ENCODE measurements at regions not wholly inside any gene's neighbourhood (a gene's known extent, or its start where the extent isn't known, plus 50 kb on each side); places are given as distances from the start of the nearest gene placed in this dataset.

DNA sequence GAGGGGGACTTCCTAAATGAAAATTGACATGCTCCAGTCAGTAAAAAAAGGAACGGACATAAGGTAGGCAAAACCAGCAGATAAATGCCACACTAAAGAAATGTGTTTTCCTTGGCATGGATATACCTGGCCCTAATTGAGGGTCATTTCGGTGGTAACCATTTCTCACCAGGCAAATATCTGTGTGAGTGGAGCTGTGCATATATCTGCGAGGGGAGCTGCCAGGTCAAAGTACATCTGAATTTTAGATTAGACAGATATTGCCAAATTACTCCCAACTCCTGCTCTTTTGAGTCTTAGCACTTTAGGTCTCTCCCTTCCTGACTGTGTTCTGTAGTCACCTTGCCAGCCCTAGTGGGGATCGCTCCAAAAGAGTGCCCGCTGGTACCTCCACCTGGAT lies 204.2 kb downstream of the SH3BP4 start:
- Mint-ChIP-seq H3K36me3 (ENCODE audit: low read depth) (no peaks in the 10 kb centered on the region), H3K27ac (no peak overlapping the region), H3K4me3 (no peak overlapping the region), H3K27me3 (peaks cover 14% of the 10 kb centered on the region), H3K4me1 (no peaks in the 10 kb centered on the region), H3K9me3 (ENCODE audit: low read depth) (peaks cover 2% of the 10 kb centered on the region)
- ChIA-PET CTCF (no interaction called here), POLR2A (no interaction called here)
- ATAC-seq (no peak), DNase-seq (no peak)
- intact Hi-C loops (cut with DNase I, micrococcal nuclease): no loop called here

DNA sequence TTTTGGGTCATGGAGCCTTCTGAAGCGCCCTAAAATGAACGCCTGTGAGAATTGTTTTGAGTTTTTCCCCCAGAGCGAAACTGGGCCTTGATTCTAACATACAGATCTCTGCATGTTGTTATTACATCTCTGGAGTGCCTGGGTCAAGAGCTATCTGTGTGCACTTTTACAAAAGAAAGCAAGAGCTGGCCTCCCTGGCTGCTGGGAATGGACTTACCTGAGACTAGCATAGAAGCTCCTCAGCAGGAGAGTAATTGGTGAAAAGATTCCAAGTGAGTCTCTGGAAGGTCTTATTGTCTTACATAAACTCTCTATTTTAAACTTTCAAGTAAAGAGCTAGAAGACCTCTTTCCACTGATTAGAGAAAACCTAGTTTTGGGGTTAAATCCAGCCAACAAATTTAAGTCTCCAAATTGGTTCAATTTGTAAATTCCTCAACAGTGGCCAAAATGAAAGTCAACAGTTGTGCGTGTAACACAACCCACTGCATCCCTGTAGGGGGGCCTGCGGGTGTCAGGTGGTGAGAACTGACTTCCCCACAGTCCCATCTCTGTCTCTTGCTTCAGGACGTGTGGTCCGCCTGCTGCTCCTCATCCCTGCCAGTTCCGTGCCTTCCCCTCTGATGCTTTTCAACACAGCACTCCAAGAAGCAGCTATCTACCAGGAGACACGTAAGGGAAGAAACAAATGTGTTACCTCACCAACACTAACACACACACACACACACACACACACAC lies 206.1 kb downstream of the SH3BP4 start:
- peaks cover 2% of the 10 kb centered on the region for H3K9me3 Mint-ChIP-seq (ENCODE audit: low read depth)
- ChIA-PET POLR2A (no interaction called here), CTCF (interaction anchor here (0.9 to 1.0 kb wide), 2 partner anchors 22 to 68 kb away, joined by 3 to 4 read pairs; no protein-coding TSS in a partner anchor)
- peaks cover 19% of the 10 kb centered on the region for H3K27me3 Mint-ChIP-seq
- ATAC-seq: no peak
- H3K27ac Mint-ChIP-seq: no peak overlapping the region
- H3K4me1 Mint-ChIP-seq: no peaks in the 10 kb centered on the region
- no peak overlapping the region for H3K4me3 Mint-ChIP-seq
- no peak for DNase-seq
- intact Hi-C loops (cut with DNase I, micrococcal nuclease): no loop called here
- no peaks in the 10 kb centered on the region for H3K36me3 Mint-ChIP-seq (ENCODE audit: low read depth)

DNA sequence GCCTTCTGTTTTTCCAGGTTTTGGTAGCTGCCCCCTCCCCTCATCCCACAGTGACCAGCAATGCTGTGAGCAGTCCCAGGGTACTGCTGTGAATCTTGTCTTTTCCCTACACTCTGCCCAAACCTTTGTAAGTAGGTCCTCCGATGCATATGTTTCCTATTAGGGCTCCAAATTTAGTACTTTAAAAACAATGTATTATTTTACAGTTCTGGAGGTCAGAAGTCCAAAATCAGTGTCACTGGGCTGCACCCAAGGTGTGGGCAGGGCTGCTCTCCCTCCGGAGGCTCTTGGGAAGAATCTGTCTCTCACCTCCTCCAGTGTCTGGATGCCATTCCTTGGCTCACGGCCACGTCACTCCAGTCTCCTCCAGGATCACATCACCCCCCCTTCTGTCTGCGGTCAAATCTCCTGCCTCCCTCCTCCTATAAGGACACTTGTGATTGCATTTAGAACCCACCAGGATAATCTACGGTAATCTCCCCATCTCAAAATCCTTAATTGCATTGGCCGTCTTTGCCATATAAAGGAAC lies 208.5 kb downstream of the SH3BP4 start:
- ChIA-PET POLR2A (no interaction called here), CTCF (no interaction called here)
- Mint-ChIP-seq H3K4me3 (no peak overlapping the region), H3K27ac (no peak overlapping the region), H3K4me1 (no peaks in the 10 kb centered on the region), H3K27me3 (peaks cover 21% of the 10 kb centered on the region), H3K36me3 (ENCODE audit: low read depth) (no peaks in the 10 kb centered on the region), H3K9me3 (ENCODE audit: low read depth) (no peaks in the 10 kb centered on the region)
- intact Hi-C loops (cut with DNase I, micrococcal nuclease): no loop called here
- DNase-seq: no peak
- no peak for ATAC-seq

DNA sequence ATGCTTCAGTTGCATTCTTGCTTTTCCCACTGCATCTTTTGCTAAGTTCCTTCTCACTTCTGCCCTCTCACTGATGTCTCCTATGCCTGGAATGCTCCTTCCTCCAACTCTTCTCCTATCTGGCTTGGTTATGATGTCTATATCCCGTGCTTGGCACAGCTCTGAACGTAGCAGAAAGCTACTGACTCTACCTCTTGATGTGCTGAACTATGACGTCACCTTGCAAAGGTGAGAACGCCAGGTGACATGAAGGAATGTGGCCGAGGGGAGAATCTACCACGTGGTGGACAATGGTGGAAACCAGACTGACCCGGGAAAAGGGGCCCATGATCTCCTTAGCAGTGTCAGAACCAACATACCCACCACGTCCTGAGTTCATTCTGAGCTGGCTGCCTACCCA lies 209.7 kb downstream of the SH3BP4 start:
- no peaks in the 10 kb centered on the region for H3K9me3 Mint-ChIP-seq (ENCODE audit: low read depth)
- no peak overlapping the region for H3K27ac Mint-ChIP-seq
- intact Hi-C loops (cut with DNase I, micrococcal nuclease): no loop called here

DNA sequence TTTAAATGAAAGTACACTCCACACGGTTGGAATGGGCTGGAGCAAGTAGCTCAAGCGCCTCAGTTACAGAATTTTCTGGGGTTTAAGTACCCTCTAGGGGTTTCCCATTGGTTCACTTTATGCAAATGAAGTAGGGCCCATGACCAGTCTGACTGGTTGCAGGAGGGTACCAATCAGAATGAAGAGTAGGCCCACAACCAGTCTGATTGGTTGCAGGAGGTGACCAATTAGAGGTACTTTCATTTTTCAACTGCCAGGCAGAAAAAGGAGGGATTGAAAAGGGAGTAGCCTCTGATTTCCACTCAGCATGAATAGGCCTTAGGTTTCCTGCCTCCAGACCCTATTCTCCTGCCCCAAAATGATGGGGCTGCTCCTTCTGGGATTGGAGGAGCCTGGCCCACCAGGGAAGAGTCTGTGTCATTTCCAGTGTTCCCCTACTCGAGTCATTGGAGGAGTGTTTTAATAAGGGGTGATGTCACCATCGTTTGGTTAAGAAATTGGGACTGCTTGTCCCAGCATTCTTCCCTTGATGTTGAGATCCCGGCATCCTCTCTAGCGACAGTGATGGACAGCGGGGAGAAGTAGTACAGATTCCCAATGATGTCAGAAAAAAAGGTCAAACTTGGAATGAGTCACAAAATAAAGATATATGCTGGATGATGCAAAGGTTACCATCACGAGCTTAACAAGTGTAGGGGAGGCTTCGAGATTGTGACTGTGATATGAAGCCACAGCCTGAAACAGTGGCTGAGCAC lies 210.4 kb downstream of the SH3BP4 start:
- no peaks in the 10 kb centered on the region for H3K36me3 Mint-ChIP-seq (ENCODE audit: low read depth)
- ATAC-seq (peak; percentile 44), DNase-seq (no peak)
- H3K4me1 Mint-ChIP-seq: no peaks in the 10 kb centered on the region
- peaks cover 21% of the 10 kb centered on the region for H3K27me3 Mint-ChIP-seq
- intact Hi-C loops (cut with DNase I, micrococcal nuclease): no loop called here
- H3K27ac Mint-ChIP-seq: no peak overlapping the region
- no peak overlapping the region for H3K4me3 Mint-ChIP-seq
- H3K9me3 Mint-ChIP-seq (ENCODE audit: low read depth): no peaks in the 10 kb centered on the region
- POLR2A ChIA-PET: no interaction called here
- CTCF ChIA-PET: no interaction called here

More for the DNA sequence above, 209.7 kb downstream of the SH3BP4 start:
- H3K36me3 Mint-ChIP-seq (ENCODE audit: low read depth): no peaks in the 10 kb centered on the region
- ATAC-seq (no peak), DNase-seq (no peak)
- peaks cover 24% of the 10 kb centered on the region for H3K27me3 Mint-ChIP-seq
- ChIA-PET CTCF (no interaction called here), POLR2A (no interaction called here)
- no peak overlapping the region for H3K4me3 Mint-ChIP-seq
- H3K4me1 Mint-ChIP-seq: no peaks in the 10 kb centered on the region

DNA sequence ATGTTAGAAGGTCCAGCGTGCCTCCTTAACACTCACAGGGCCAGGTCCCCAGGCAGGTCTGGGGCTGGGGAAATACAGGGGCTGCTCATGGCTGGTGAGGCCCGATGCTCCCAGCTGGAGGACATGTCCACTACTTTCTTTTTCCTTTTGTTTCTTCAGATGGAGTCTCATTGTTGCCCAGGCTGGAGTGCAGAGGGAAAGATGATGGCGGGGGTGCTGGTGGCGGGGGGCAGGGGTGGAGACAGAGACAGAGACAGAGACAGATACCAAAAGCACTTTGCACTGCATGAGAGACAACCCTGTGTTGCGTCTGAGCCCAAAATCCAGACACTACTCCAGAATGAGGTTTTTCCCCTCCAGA lies 211.0 kb downstream of the SH3BP4 start:
- DNase-seq (no peak), ATAC-seq (no peak)
- intact Hi-C loops (cut with DNase I, micrococcal nuclease): no loop called here
- CTCF ChIA-PET: no interaction called here
- POLR2A ChIA-PET: no interaction called here
- Mint-ChIP-seq H3K36me3 (ENCODE audit: low read depth) (no peaks in the 10 kb centered on the region), H3K9me3 (ENCODE audit: low read depth) (no peaks in the 10 kb centered on the region), H3K27me3 (peaks cover 21% of the 10 kb centered on the region), H3K4me3 (no peak overlapping the region), H3K27ac (no peak overlapping the region), H3K4me1 (no peaks in the 10 kb centered on the region)

DNA sequence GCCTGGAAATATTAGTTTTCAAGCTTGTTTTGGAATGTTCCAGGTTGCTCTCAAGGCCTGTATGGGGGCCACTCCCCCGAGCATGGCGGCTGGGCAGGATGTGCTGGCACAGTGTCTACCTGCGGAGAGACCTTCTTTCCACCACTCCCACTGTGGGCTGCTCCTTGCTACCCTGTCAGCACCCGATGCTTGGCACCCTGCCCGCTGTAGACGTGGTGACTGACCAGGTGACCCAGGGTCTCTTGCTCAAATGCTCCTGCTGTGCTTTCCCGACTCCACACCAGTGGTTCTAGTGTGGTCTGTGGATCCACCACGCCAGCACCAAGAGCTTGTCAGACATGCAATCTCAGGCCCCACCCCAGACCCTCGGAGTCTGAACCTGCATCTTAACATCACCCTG lies 213.3 kb downstream of the SH3BP4 start:
- intact Hi-C loops (cut with DNase I, micrococcal nuclease): no loop called here

DNA sequence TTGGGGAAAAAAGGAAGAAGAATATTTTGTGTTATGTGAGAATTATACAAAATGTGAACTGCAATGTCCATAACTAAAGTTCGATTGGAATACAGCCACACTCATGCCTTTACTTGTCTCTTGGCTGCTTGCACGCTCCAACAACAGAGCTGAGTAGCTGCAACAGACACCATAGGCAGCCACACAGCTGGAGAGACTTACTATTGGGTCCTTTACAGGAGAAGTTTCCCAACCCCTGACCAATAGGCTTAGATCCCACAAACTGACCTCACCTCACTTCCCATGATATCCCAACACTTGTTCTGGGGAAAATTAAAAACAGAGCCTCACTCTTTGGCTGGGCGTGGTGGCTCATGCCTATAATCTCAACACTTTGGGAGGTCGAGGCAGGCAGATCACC lies 213.8 kb downstream of the SH3BP4 start:
- POLR2A ChIA-PET: no interaction called here
- Mint-ChIP-seq H3K9me3 (ENCODE audit: low read depth) (peaks cover 3% of the 10 kb centered on the region), H3K27me3 (peaks cover 16% of the 10 kb centered on the region), H3K4me1 (no peaks in the 10 kb centered on the region), H3K36me3 (ENCODE audit: low read depth) (no peaks in the 10 kb centered on the region), H3K27ac (no peak overlapping the region), H3K4me3 (no peak overlapping the region)
- CTCF ChIA-PET: interaction anchor here (0.6 kb wide), 1 partner anchor 193 kb away, joined by 3 read pairs; no protein-coding TSS in a partner anchor
- no peak for DNase-seq
- intact Hi-C loops (cut with DNase I, micrococcal nuclease): no loop called here
- ATAC-seq: no peak

More for the DNA sequence above, 213.3 kb downstream of the SH3BP4 start:
- no peak overlapping the region for H3K4me3 Mint-ChIP-seq
- H3K4me1 Mint-ChIP-seq: no peaks in the 10 kb centered on the region
- CTCF ChIA-PET: interaction anchor here (0.6 kb wide), 1 partner anchor 193 kb away, joined by 3 read pairs; no protein-coding TSS in a partner anchor
- no peak for DNase-seq
- POLR2A ChIA-PET: no interaction called here
- H3K27me3 Mint-ChIP-seq: peaks cover 16% of the 10 kb centered on the region
- H3K36me3 Mint-ChIP-seq (ENCODE audit: low read depth): no peaks in the 10 kb centered on the region
- ATAC-seq: no peak
- peaks cover 3% of the 10 kb centered on the region for H3K9me3 Mint-ChIP-seq (ENCODE audit: low read depth)
- no peak overlapping the region for H3K27ac Mint-ChIP-seq

DNA sequence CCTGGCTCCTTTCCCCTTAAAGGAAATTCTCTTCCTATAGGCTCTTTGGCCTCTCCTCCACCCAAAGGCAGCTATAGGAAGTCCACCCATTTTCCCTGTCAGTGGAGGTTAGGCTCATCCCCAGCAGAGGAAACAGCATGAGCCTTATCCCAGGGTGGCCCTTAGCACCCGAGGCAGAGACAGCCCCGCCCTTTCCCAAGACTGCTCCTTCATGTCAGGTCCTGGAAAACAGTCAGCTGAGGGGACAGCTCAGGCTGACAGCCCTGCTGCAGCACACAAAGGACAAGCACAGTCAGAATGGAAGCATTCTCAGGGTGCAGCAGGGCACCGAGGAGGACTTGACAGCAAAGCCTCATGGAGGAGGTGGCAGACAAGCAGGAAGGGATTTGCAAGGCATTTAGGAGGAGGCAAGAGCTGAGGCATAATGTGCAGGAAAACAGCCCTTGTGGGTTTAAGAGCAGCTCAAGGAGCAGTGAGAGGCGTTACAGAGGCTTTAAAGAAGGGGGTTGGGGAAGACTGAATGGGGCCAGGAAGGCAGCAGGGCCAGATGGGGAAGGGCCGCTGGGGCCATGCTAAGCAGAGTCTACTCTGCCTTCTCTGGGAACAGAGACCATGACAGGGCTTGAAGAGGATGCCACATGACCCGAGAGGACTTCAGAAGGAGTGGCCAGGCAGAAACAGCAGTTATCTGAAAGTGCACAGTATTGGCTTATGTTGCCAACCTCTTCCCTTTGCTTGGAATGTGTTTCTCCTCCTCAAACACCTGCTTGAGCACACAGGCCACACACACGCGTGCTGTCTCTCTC lies 216.6 kb downstream of the SH3BP4 start:
- H3K27me3 Mint-ChIP-seq: peaks cover 11% of the 10 kb centered on the region
- peaks cover 3% of the 10 kb centered on the region for H3K9me3 Mint-ChIP-seq (ENCODE audit: low read depth)
- no peaks in the 10 kb centered on the region for H3K36me3 Mint-ChIP-seq (ENCODE audit: low read depth)
- CTCF ChIA-PET: interaction anchor here (0.7 kb wide), 1 partner anchor 84 kb away, joined by 3 read pairs; no protein-coding TSS in a partner anchor
- DNase-seq (no peak), ATAC-seq (no peak)
- POLR2A ChIA-PET: no interaction called here
- intact Hi-C loops (cut with DNase I, micrococcal nuclease): no loop called here
- H3K27ac Mint-ChIP-seq: no peak overlapping the region
- H3K4me3 Mint-ChIP-seq: no peak overlapping the region
- H3K4me1 Mint-ChIP-seq: no peaks in the 10 kb centered on the region

DNA sequence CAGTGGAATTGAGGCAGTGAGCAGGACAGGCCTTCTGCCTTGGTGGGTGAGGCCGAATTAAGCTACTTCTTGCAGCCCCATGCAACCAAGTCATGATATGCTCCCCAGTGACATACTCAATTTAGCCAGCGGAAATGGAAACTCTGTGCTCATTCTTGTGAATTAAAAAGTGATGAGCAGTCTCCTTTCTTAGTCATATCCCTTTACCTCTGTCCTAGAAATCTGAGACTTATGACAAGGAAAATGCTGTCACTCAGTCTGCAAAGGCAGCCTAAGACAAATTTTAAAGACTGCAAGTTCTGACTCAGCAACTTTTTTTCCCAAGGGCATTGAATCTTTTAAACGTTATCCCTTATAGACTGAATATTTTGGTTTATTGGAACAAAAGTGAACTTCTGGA lies 218.2 kb downstream of the SH3BP4 start:
- H3K4me3 Mint-ChIP-seq: no peak overlapping the region
- H3K4me1 Mint-ChIP-seq: no peaks in the 10 kb centered on the region
- peaks cover 11% of the 10 kb centered on the region for H3K27me3 Mint-ChIP-seq
- ATAC-seq: no peak
- intact Hi-C loops (cut with DNase I, micrococcal nuclease): no loop called here
- no peaks in the 10 kb centered on the region for H3K36me3 Mint-ChIP-seq (ENCODE audit: low read depth)
- no peak for DNase-seq
- ChIA-PET CTCF (no interaction called here), POLR2A (no interaction called here)
- H3K9me3 Mint-ChIP-seq (ENCODE audit: low read depth): peaks cover 3% of the 10 kb centered on the region
- H3K27ac Mint-ChIP-seq: no peak overlapping the region

DNA sequence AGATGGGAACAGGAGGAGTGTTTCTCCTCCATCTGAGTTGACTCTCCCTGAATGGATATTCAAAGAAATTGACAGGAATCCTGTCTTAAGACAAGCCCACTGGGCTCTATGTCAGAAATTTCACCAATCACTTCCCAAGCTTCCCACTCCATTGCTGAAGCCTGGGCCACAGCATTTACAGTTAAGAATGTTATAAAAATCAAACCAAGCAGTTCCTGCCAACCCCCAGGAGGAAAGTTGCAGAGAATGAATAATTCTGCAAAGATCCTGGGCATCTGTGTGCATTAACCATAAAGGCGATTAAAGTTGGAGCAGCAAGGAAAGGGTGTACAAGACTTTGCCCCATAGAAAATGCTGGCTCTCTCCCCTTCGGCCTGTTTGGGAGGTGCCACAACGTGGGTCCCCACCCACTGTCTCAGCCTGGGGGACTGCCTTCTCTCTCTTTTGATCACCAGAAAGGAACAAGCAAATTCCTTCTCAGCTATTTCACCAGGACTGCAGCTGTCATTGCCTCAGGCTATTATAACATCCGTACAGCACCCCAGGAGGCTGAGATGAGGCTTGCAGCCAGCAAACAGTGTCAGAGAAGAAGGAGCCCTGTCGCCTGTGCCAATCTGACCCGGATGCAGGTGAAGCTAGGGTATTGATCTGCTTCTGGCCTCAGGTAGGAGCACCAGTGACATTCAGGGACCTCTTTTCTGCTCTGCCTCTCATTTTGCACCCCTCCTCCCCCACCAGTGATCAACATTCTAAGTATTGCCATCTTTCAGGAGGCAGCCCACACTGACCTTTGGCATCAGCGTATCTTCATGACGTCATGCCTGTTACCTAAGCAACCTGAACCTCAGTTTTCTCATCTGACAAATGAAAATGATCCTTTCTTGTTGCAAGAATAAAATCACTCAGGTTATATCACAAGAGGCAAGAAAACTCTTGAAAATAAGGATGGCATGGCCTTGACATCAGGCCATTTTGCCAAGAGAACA lies 219.0 kb downstream of the SH3BP4 start:
- Mint-ChIP-seq H3K9me3 (ENCODE audit: low read depth) (peaks cover 3% of the 10 kb centered on the region), H3K27me3 (peaks cover 11% of the 10 kb centered on the region), H3K4me1 (no peaks in the 10 kb centered on the region), H3K4me3 (no peak overlapping the region), H3K27ac (no peak overlapping the region), H3K36me3 (ENCODE audit: low read depth) (no peaks in the 10 kb centered on the region)
- intact Hi-C loops (cut with DNase I, micrococcal nuclease): no loop called here
- ChIA-PET CTCF (no interaction called here), POLR2A (no interaction called here)
- no peak for ATAC-seq
- DNase-seq: no peak

Measured in activated CD4-positive, alpha-beta T cell treated with anti-CD3 and anti-CD28 coated beads for 36 hours (primary cell).